HFF-Myc (cell line): ENCODE measurements at regions not wholly inside any gene's neighbourhood (a gene's known extent, or its start where the extent isn't known, plus 50 kb on each side); places are given as distances from the start of the nearest gene placed in this dataset.

Experiments
- DNase-seq: peaks from one replicate; pipeline ENCODE4 v3.0.0-alpha.2; 2011; ENCODE audit warnings: low read depth; ENCODE audit errors: extremely low read depth
- H3K4me3 ChIP-seq: replicated peaks from 2 replicates; pipeline ENCODE4 v1.5.1; 2011; ENCODE audit warnings: low read depth, mild to moderate bottlenecking, control low read depth, low read length
- CTCF ChIP-seq: IDR thresholded peaks from 2 replicates; pipeline ENCODE4 v1.5.1; 2012; ENCODE audit warnings: mild to moderate bottlenecking, low read depth, low read length, control low read depth; ENCODE audit errors: missing control alignments

- H3K4me3 ChIP-seq: no peak overlapping the region
- no peak for DNase-seq
- TF ChIP-seq CTCF: no peak
Observed at GRCh38 chr20:48148916-48149672, 363.8 kb upstream of the SULF2 start.

GRCh38 chr20:48148020-48148419 is 362.7 kb upstream of the SULF2 start:
- no peak for TF ChIP-seq CTCF
- H3K4me3 ChIP-seq: no peak overlapping the region
- DNase-seq: no peak

- DNase-seq: no peak
- no peak overlapping the region for H3K4me3 ChIP-seq
- TF ChIP-seq CTCF: no peak
Observed at GRCh38 chr20:48147311-48147710, 362.0 kb upstream of the SULF2 start.

GRCh38 chr20:48146877-48147276 is 361.6 kb upstream of the SULF2 start:
- DNase-seq: no peak
- H3K4me3 ChIP-seq: no peak overlapping the region
- TF ChIP-seq CTCF: no peak

- TF ChIP-seq CTCF: no peak
- DNase-seq: no peak
- H3K4me3 ChIP-seq: no peak overlapping the region
Observed at GRCh38 chr20:48146308-48146707, 361.0 kb upstream of the SULF2 start.

GRCh38 chr20:48143435-48144081 is 358.3 kb upstream of the SULF2 start:
- no peak overlapping the region for H3K4me3 ChIP-seq
- TF ChIP-seq CTCF: no peak
- no peak for DNase-seq
